ENCODE measurements at regions not wholly inside any gene's neighbourhood (a gene's known extent, or its start where the extent isn't known, plus 50 kb on each side); places are given as distances from the start of the nearest gene placed in this dataset.

- no peak for DNase-seq (ENCODE audit: low spot score)
Measured at GRCh38 chr18:76255070-76255683, 239.9 kb downstream of the ZNF516 start.

- no peak for DNase-seq (ENCODE audit: low spot score)
Measured at GRCh38 chr18:76252880-76253279, 242.2 kb downstream of the ZNF516 start.

- DNase-seq (ENCODE audit: low spot score), result no peak
Measured at GRCh38 chr18:76252139-76252538, 242.9 kb downstream of the ZNF516 start.

- DNase-seq (ENCODE audit: low spot score), result no peak
Measured at GRCh38 chr18:76251691-76252090, 243.4 kb downstream of the ZNF516 start.

- DNase-seq (ENCODE audit: low spot score), result no peak
Measured at GRCh38 chr18:76246590-76246989, 248.5 kb downstream of the ZNF516 start.

- DNase-seq (ENCODE audit: low spot score), result no peak
Measured at GRCh38 chr18:76234676-76235060, 260.4 kb downstream of the ZNF516 start.

- no peak for DNase-seq (ENCODE audit: low spot score)
Measured at GRCh38 chr18:76233876-76234675, 261.0 kb downstream of the ZNF516 start.

GRCh38 chr18:76233406-76233805 lies 261.6 kb downstream of the ZNF516 start:
- no peak for DNase-seq (ENCODE audit: low spot score)

- no peak for DNase-seq (ENCODE audit: low spot score)
Measured at GRCh38 chr18:76232779-76233178, 262.3 kb downstream of the ZNF516 start.

GRCh38 chr18:76232010-76232409 lies 263.0 kb downstream of the ZNF516 start:
- no peak for DNase-seq (ENCODE audit: low spot score)

- DNase-seq (ENCODE audit: low spot score), result no peak
Measured at GRCh38 chr18:76231402-76231801, 263.6 kb downstream of the ZNF516 start.

- no peak for DNase-seq (ENCODE audit: low spot score)
Measured at GRCh38 chr18:76230791-76231190, 264.3 kb downstream of the ZNF516 start.

GRCh38 chr18:76228716-76229115 lies 266.3 kb downstream of the ZNF516 start:
- no peak for DNase-seq (ENCODE audit: low spot score)

- no peak for DNase-seq (ENCODE audit: low spot score)
Measured at GRCh38 chr18:76227759-76228158, 267.3 kb downstream of the ZNF516 start.

GRCh38 chr18:76223403-76223802 lies 271.6 kb downstream of the ZNF516 start:
- no peak for DNase-seq (ENCODE audit: low spot score)

GRCh38 chr18:76219023-76219422 lies 276.0 kb downstream of the ZNF516 start:
- no peak for DNase-seq (ENCODE audit: low spot score)

GRCh38 chr18:76216096-76216495 lies 278.9 kb downstream of the ZNF516 start:
- no peak for DNase-seq (ENCODE audit: low spot score)

- DNase-seq (ENCODE audit: low spot score), result no peak
Measured at GRCh38 chr18:76213991-76214390, 281.1 kb downstream of the ZNF516 start.

GRCh38 chr18:76212960-76213359 lies 282.1 kb downstream of the ZNF516 start:
- no peak for DNase-seq (ENCODE audit: low spot score)

GRCh38 chr18:76209597-76209996 lies 285.4 kb downstream of the ZNF516 start:
- no peak for DNase-seq (ENCODE audit: low spot score)

GRCh38 chr18:76208678-76209306 lies 286.2 kb downstream of the ZNF516 start:
- DNase-seq (ENCODE audit: low spot score), result no peak

GRCh38 chr18:76205906-76206305 lies 289.1 kb downstream of the ZNF516 start:
- DNase-seq (ENCODE audit: low spot score), result no peak

GRCh38 chr18:76203552-76203951 lies 291.5 kb downstream of the ZNF516 start:
- no peak for DNase-seq (ENCODE audit: low spot score)
